AG04450 (cell line): ENCODE measurements at regions not wholly inside any gene's neighbourhood (a gene's known extent, or its start where the extent isn't known, plus 50 kb on each side); places are given as distances from the start of the nearest gene placed in this dataset.
"Not testable (repeated sequence)": the region's sequence is repeated elsewhere in the genome, so short reads cannot be mapped to it uniquely, and the experiment has no call there.

ENCODE experiments used
- CTCF ChIA-PET: fragments of 300-600, 350-600 bp; formaldehyde crosslinking; extraction: SDS; loops from one replicate; lab custom pipeline; 2022; ENCODE audit warnings: antibody characterized with exemption, inconsistent platforms; lab: Charles Lee
- POLR2A ChIA-PET: fragments of 350-600 bp; formaldehyde crosslinking; extraction: SDS; loops from one replicate; lab custom pipeline; 2021; ENCODE audit warnings: antibody characterized with exemption, inconsistent platforms; lab: Yijun Ruan, JAX
- DNase-seq: peaks from one replicate; pipeline ENCODE4 v3.0.0-alpha.2; 2011; ENCODE audit warnings: low read depth, low spot score
- H3K27ac ChIP-seq: one replicate; pipeline ENCODE4 v1.5.1; 2012; ENCODE audit warnings: low read depth, low read length, control low read depth
- H3K27me3 ChIP-seq: one replicate; pipeline ENCODE4 v1.6.0; 2012; ENCODE audit warnings: low read length; ENCODE audit not compliant: control insufficient read depth, insufficient read depth
- H3K4me3 ChIP-seq: 2 replicates; pipeline ENCODE4 v1.5.1; 2011; ENCODE audit warnings: mild to moderate bottlenecking, low read depth, low read length, control low read depth
- H3K9me3 ChIP-seq: 2 replicates; pipeline ENCODE4 v1.5.1; 2012; ENCODE audit warnings: low read length; ENCODE audit not compliant: control insufficient read depth, insufficient read depth
- CTCF ChIP-seq: IDR thresholded peaks from 2 replicates; pipeline ENCODE4 v1.5.1; 2011; ENCODE audit warnings: low read depth, low read length, control low read depth, inconsistent platforms

GRCh38 chr11:11209967-11210366 lies 143.1 kb downstream of the CSNK2A3 start:
- Histone ChIP-seq H3K9me3 (no peaks in the 10 kb centered on the region), H3K4me3 (no peak overlapping the region), H3K27ac (no peak overlapping the region), H3K27me3 (peaks cover 45% of the 10 kb centered on the region)
- POLR2A ChIA-PET = no interaction called here
- no peak for DNase-seq
- TF ChIP-seq CTCF = no peak
- CTCF ChIA-PET = interaction anchor here (1.0 kb wide), 1 partner anchor 578 kb away, joined by 5 read pairs; no protein-coding TSS in a partner anchor

- CTCF ChIA-PET = interaction anchor here (1.0 kb wide), 1 partner anchor 579 kb away, joined by 5 read pairs; no protein-coding TSS in a partner anchor
- no peak overlapping the region for H3K27ac ChIP-seq
- DNase-seq = no peak
- H3K9me3 ChIP-seq = no peaks in the 10 kb centered on the region
- no peak overlapping the region for H3K4me3 ChIP-seq
- POLR2A ChIA-PET = no interaction called here
- H3K27me3 ChIP-seq = peaks cover 45% of the 10 kb centered on the region
- no peak for TF ChIP-seq CTCF
Observed at GRCh38 chr11:11208994-11209393, 144.1 kb downstream of the CSNK2A3 start.

- no peak for TF ChIP-seq CTCF
- POLR2A ChIA-PET = no interaction called here
- DNase-seq = no peak
- Histone ChIP-seq H3K4me3 (no peak overlapping the region), H3K27ac (no peak overlapping the region), H3K27me3 (peaks cover 34% of the 10 kb centered on the region), H3K9me3 (peaks cover 4% of the 10 kb centered on the region)
- CTCF ChIA-PET = interaction anchor here (0.8 to 1.5 kb wide), 2 partner anchors 180 to 564 kb away, joined by 3 to 4 read pairs; no protein-coding TSS in a partner anchor
Observed at GRCh38 chr11:11207428-11207827, 145.6 kb downstream of the CSNK2A3 start.

GRCh38 chr11:11206484-11206883 lies 146.6 kb downstream of the CSNK2A3 start:
- no peak for TF ChIP-seq CTCF
- H3K9me3 ChIP-seq = peaks cover 5% of the 10 kb centered on the region
- CTCF ChIA-PET = interaction anchor here (1.5 kb wide), 1 partner anchor 179 kb away, joined by 3 read pairs; no protein-coding TSS in a partner anchor
- H3K27me3 ChIP-seq = peaks cover 34% of the 10 kb centered on the region
- no peak overlapping the region for H3K4me3 ChIP-seq
- no peak for DNase-seq
- POLR2A ChIA-PET = no interaction called here
- no peak overlapping the region for H3K27ac ChIP-seq

GRCh38 chr11:11202885-11203284 lies 150.2 kb downstream of the CSNK2A3 start:
- no peak for DNase-seq
- TF ChIP-seq CTCF = no peak
- H3K9me3 ChIP-seq = peaks cover 5% of the 10 kb centered on the region
- CTCF ChIA-PET = no interaction called here
- no peak overlapping the region for H3K4me3 ChIP-seq
- peaks cover 16% of the 10 kb centered on the region for H3K27me3 ChIP-seq
- POLR2A ChIA-PET = no interaction called here
- H3K27ac ChIP-seq = no peak overlapping the region

- CTCF ChIA-PET, POLR2A ChIA-PET, H3K27me3 ChIP-seq, DNase-seq, H3K9me3 ChIP-seq, H3K27ac ChIP-seq, H3K4me3 ChIP-seq: not testable (repeated sequence)
Observed at GRCh38 chr11:11201302-11201701, 151.7 kb downstream of the CSNK2A3 start.
